ENCODE measurements at regions not wholly inside any gene's neighbourhood (a gene's known extent, or its start where the extent isn't known, plus 50 kb on each side); places are given as distances from the start of the nearest gene placed in this dataset.

GRCh38 chr13:34038541-34039068 is 220.7 kb downstream of the RFC3 start:
- no peak for TF ChIP-seq CTCF (IDR thresholded peaks at IDR 0.05)
- TF ChIP-seq ZFX (IDR thresholded peaks at IDR 0.05; ENCODE audit: borderline replicate concordance) = no peak

Data from 22Rv1 (cell line).